Thymus (tissue), 11 donors: ENCODE measurements at regions not wholly inside any gene's neighbourhood (a gene's known extent, or its start where the extent isn't known, plus 50 kb on each side); places are given as distances from the start of the nearest gene placed in this dataset.

ENCODE experiments used
- DNase-seq, 9 donors: peaks; one replicate each; pipeline ENCODE4 v3.0.0-alpha.2; 2013; ENCODE audit warnings: low spot score in 9 of 9, low read depth in 6 of 9, missing footprints in 1 of 9
- H3K27ac ChIP-seq, 2 donors: one replicate each; pipeline ENCODE4 v1.5.1; 2013; ENCODE audit warnings: control low read depth in 1 of 2, low read depth in 1 of 2, low read length in 1 of 2, mild to moderate bottlenecking in 1 of 2, moderate library complexity in 1 of 2
- H3K27me3 ChIP-seq, 2 donors: one replicate each; pipeline ENCODE4 v1.5.1; 2013; ENCODE audit warnings: low read length in 1 of 2; ENCODE audit not compliant: control insufficient read depth in 2 of 2, insufficient read depth in 1 of 2
- H3K36me3 ChIP-seq, 2 donors: one replicate each; pipeline ENCODE4 v1.5.1; 2013; ENCODE audit warnings: low read length in 1 of 2, mild to moderate bottlenecking in 1 of 2, moderate library complexity in 1 of 2; ENCODE audit not compliant: control insufficient read depth in 2 of 2, insufficient read depth in 2 of 2
- H3K4me1 ChIP-seq, 2 donors: one replicate each; pipeline ENCODE4 v1.5.1; 2013; ENCODE audit warnings: low read length in 2 of 2; ENCODE audit not compliant: control insufficient read depth in 2 of 2, insufficient read depth in 2 of 2
- H3K4me3 ChIP-seq, 2 donors: one replicate each; pipeline ENCODE4 v1.5.1; 2013; ENCODE audit warnings: low read length in 2 of 2, control low read depth in 1 of 2, mild to moderate bottlenecking in 1 of 2
- H3K9me3 ChIP-seq, 2 donors: one replicate each; pipeline ENCODE4 v1.5.1; 2013; ENCODE audit warnings: low read length in 1 of 2, mild to moderate bottlenecking in 1 of 2; ENCODE audit not compliant: control insufficient read depth in 2 of 2, insufficient read depth in 1 of 2
- WGBS: extraction: QIAGEN DNeasy Blood & Tissue Kit; methylation state at CpG from one replicate; pipeline ENCODE4 v1.1.7; 2013; 5-methylcytosine and 5-hydroxymethylcytosine counted together
- donor health status: healthy.

GRCh38 chr10:62744136-62744535 is 60.4 kb upstream of the ADO start:
- 96% methylated on average over 3 of the region's 3 CpGs for WGBS
- no peak overlapping the region for H3K27ac ChIP-seq
- no peaks in the 10 kb centered on the region for H3K4me1 ChIP-seq
- H3K4me3 ChIP-seq = no peak overlapping the region
- DNase-seq = no peak
- no peaks in the 10 kb centered on the region for H3K27me3 ChIP-seq
- no peaks in the 10 kb centered on the region for H3K9me3 ChIP-seq
- H3K36me3 ChIP-seq = no peaks in the 10 kb centered on the region

GRCh38 chr10:62745581-62745980 is 58.9 kb upstream of the ADO start:
- 93% methylated on average over 2 of the region's 2 CpGs for WGBS
- no peaks in the 10 kb centered on the region for H3K27me3 ChIP-seq
- H3K9me3 ChIP-seq = no peaks in the 10 kb centered on the region
- H3K27ac ChIP-seq = no peak overlapping the region
- DNase-seq = no peak
- no peaks in the 10 kb centered on the region for H3K36me3 ChIP-seq
- H3K4me3 ChIP-seq = no peak overlapping the region
- H3K4me1 ChIP-seq = no peaks in the 10 kb centered on the region

GRCh38 chr10:62746951-62747729 is 57.4 kb upstream of the ADO start:
- H3K36me3 ChIP-seq = no peaks in the 10 kb centered on the region
- no peaks in the 10 kb centered on the region for H3K4me1 ChIP-seq
- no peaks in the 10 kb centered on the region for H3K27me3 ChIP-seq
- H3K9me3 ChIP-seq = no peaks in the 10 kb centered on the region
- DNase-seq = no peak
- H3K27ac ChIP-seq = no peak overlapping the region
- no peak overlapping the region for H3K4me3 ChIP-seq
- WGBS = over 99% methylated on average over 3 of the region's 3 CpGs

GRCh38 chr10:62748386-62748785 is 56.1 kb upstream of the ADO start:
- H3K27me3 ChIP-seq = no peaks in the 10 kb centered on the region
- no peak overlapping the region for H3K4me3 ChIP-seq
- H3K9me3 ChIP-seq = no peaks in the 10 kb centered on the region
- H3K4me1 ChIP-seq = no peaks in the 10 kb centered on the region
- H3K27ac ChIP-seq = no peak overlapping the region
- DNase-seq = no peak
- no peaks in the 10 kb centered on the region for H3K36me3 ChIP-seq

GRCh38 chr10:62749093-62749683 is 55.3 kb upstream of the ADO start:
- 90% methylated on average over 5 of the region's 5 CpGs for WGBS
- H3K4me1 ChIP-seq = no peaks in the 10 kb centered on the region
- DNase-seq = no peak
- H3K27ac ChIP-seq = no peak overlapping the region
- H3K27me3 ChIP-seq = no peaks in the 10 kb centered on the region
- no peak overlapping the region for H3K4me3 ChIP-seq
- no peaks in the 10 kb centered on the region for H3K36me3 ChIP-seq
- H3K9me3 ChIP-seq = no peaks in the 10 kb centered on the region
